ENCODE measurements at regions not wholly inside any gene's neighbourhood (a gene's known extent, or its start where the extent isn't known, plus 50 kb on each side); places are given as distances from the start of the nearest gene placed in this dataset.

DNA sequence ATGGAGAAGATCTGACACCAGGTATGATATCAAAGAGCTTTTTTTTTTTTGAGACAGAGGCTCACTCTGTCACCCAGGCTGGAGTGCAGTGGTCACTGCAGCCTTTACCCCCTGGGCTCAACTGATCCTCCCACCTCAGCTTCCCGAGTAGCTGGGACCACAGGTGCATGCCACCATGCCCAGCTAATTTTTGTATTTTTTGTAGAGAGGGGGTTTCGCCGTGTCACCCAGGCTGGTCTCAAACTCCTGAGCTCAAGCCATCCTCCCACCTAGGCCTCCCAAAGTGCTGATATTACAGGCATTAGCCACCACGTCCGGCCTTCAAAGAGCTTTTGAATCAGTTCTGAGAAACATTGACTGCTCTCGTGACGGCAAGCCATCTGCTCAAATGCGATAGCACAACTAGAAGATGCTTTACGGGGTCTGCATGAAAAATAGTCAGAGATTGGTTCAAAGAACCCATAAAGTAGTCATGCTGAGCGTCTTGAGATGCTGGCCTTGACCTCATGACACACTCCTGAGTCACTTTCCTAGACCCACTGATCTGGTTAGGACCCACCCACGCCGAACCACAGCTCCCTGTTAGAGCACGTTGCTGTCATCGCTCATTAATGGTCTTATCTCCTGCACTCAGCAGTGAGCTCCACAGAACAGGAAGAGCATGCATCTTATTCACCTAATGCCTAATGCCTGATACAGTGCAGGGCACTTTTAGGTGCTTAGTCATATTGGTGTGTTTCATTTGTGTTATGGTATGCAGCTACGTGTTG lies 57.0 kb upstream of the NR2F2 start (continued):
- TF ChIP-seq ZNF615 (CRISPR knock-in tag; IDR thresholded peaks at IDR 0.05; ENCODE audit: borderline replicate concordance) = no peak
- TF ChIP-seq FOSL1 (CRISPR knock-in tag; IDR thresholded peaks at IDR 0.05; ENCODE audit: borderline replicate concordance) = no peak

DNA sequence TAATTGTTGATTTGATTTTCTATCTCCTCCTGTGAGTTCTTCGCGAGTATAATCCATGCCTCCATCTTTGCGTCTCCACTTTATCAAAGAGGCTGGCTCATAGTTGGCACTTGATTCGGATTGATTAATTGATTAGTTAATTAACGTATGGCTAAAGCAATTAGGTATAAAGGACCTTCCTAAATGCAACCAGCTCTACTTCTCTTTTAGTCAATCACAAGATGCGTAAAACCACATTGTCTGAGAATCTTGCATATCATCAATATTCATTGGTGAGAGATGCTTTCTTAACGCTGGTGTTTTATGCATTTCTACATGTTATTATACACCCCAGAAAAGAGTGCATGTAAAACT lies 56.4 kb upstream of the NR2F2 start:
- TF ChIP-seq GTF3A (CRISPR knock-in tag; conservative IDR thresholded peaks at IDR 0.05) (no peak), CEBPB (IDR thresholded peaks at IDR 0.05; ENCODE audit: borderline replicate concordance, low read depth, low read length) (no peak)
- TF ChIP-seq, protein P1, sequence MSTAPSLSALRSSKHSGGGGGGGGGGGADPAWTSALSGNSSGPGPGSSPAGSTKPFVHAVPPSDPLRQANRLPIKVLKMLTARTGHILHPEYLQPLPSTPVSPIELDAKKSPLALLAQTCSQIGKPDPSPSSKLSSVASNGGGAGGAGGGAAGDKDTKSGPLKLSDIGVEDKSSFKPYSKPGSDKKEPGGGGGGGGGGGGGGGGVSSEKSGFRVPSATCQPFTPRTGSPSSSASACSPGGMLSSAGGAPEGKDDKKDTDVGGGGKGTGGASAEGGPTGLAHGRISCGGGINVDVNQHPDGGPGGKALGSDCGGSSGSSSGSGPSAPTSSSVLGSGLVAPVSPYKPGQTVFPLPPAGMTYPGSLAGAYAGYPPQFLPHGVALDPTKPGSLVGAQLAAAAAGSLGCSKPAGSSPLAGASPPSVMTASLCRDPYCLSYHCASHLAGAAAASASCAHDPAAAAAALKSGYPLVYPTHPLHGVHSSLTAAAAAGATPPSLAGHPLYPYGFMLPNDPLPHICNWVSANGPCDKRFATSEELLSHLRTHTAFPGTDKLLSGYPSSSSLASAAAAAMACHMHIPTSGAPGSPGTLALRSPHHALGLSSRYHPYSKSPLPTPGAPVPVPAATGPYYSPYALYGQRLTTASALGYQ (CRISPR knock-in tag; IDR thresholded peaks at IDR 0.05) = no peak
- TF ChIP-seq, protein P2, sequence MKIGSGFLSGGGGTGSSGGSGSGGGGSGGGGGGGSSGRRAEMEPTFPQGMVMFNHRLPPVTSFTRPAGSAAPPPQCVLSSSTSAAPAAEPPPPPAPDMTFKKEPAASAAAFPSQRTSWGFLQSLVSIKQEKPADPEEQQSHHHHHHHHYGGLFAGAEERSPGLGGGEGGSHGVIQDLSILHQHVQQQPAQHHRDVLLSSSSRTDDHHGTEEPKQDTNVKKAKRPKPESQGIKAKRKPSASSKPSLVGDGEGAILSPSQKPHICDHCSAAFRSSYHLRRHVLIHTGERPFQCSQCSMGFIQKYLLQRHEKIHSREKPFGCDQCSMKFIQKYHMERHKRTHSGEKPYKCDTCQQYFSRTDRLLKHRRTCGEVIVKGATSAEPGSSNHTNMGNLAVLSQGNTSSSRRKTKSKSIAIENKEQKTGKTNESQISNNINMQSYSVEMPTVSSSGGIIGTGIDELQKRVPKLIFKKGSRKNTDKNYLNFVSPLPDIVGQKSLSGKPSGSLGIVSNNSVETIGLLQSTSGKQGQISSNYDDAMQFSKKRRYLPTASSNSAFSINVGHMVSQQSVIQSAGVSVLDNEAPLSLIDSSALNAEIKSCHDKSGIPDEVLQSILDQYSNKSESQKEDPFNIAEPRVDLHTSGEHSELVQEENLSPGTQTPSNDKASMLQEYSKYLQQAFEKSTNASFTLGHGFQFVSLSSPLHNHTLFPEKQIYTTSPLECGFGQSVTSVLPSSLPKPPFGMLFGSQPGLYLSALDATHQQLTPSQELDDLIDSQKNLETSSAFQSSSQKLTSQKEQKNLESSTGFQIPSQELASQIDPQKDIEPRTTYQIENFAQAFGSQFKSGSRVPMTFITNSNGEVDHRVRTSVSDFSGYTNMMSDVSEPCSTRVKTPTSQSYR (CRISPR knock-in tag; IDR thresholded peaks at IDR 0.05; ENCODE audit: borderline replicate concordance) = no peak
- TF ChIP-seq, protein P3, sequence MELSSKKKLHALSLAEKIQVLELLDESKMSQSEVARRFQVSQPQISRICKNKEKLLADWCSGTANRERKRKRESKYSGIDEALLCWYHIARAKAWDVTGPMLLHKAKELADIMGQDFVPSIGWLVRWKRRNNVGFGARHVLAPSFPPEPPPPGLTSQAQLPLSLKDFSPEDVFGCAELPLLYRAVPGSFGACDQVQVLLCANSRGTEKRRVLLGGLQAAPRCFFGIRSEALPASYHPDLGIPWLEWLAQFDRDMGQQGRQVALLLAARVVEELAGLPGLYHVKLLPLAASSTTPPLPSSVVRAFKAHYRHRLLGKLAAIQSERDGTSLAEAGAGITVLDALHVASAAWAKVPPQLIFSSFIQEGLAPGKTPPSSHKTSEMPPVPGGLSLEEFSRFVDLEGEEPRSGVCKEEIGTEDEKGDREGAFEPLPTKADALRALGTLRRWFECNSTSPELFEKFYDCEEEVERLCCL (CRISPR knock-in tag; IDR thresholded peaks at IDR 0.05; ENCODE audit: borderline replicate concordance) = no peak
- ATAC-seq (no peak), DNase-seq (ENCODE audit: low spot score) (no peak), FAIRE-seq (no peak)
- intact Hi-C loops (cut with micrococcal nuclease; ENCODE audit: unreplicated experiment) = no loop called here
- Histone ChIP-seq H3K27ac (ENCODE audit: extremely low read length, insufficient read depth, low read length) (no peak overlapping the region), H4K20me1 (ENCODE audit: insufficient read depth, low read length) (no peaks in the 10 kb centered on the region), H3K9me3 (ENCODE audit: low read length) (no peaks in the 10 kb centered on the region), H3K79me2 (ENCODE audit: insufficient read depth, low read length) (no peaks in the 10 kb centered on the region), H3K36me3 (replicated peaks in 1 of 2; ENCODE audit: control insufficient read depth in 1 of 2, insufficient read depth in 2 of 2, low read length in 2 of 2) (no peaks in the 10 kb centered on the region), H3K27me3 (ENCODE audit: control insufficient read depth in 1 of 2, insufficient read depth in 2 of 2, low read length in 2 of 2) (no peaks in the 10 kb centered on the region), H3K9ac (ENCODE audit: insufficient read depth, low read depth, low read length) (no peak overlapping the region), H2AFZ (ENCODE audit: low read length) (no peak overlapping the region), H3K4me2 (ENCODE audit: low read depth, low read length) (no peak overlapping the region), H3K4me1 (ENCODE audit: insufficient read depth, low read length) (peaks cover 28% of the 10 kb centered on the region), H3K4me3 (replicated peaks in 1 of 3; ENCODE audit: insufficient read depth in 1 of 3, low read depth in 2 of 3, low read length in 3 of 3) (no peak overlapping the region)
- in situ Hi-C loops (cut with HindIII; ENCODE audit: extremely low pct_ligation_motif_present, low pct_unique_long_range_greater_than_20kb) = no loop called here
- CTCF ChIA-PET (ENCODE audit: low intra/inter-chr PET ratio, low total read pairs) = no interaction called here
- POLR2A ChIA-PET = no interaction called here
- WGBS (ENCODE audit: low lambda C conversion rate) = 79% methylated on average over 7 of the region's 7 CpGs
- no TSS peak for BruUV-seq (replicated peaks)
